ENCODE measurements at regions not wholly inside any gene's neighbourhood (a gene's known extent, or its start where the extent isn't known, plus 50 kb on each side); places are given as distances from the start of the nearest gene placed in this dataset.

- no peak for TF ChIP-seq CTCF (conservative IDR thresholded peaks at IDR 0.05)
- H3K27ac ChIP-seq, result no peak overlapping the region
Observed at GRCh38 chr10:128476845-128477244, 350.6 kb upstream of the MKI67 start.

- H3K27ac ChIP-seq, result peak overlapping the region; percentile 39; the same call in 1 of the 2 replicates
- TF ChIP-seq CTCF (conservative IDR thresholded peaks at IDR 0.05), result no peak
Observed at GRCh38 chr10:128480601-128481000, 354.4 kb upstream of the MKI67 start.

GRCh38 chr10:128481152-128481840, 355.1 kb upstream of the MKI67 start:
- no peak for TF ChIP-seq CTCF (conservative IDR thresholded peaks at IDR 0.05)
- peak overlapping the region; percentile 39; the same call in 1 of the 2 replicates for H3K27ac ChIP-seq

GRCh38 chr10:128482052-128482451, 355.8 kb upstream of the MKI67 start:
- no peak for TF ChIP-seq CTCF (conservative IDR thresholded peaks at IDR 0.05)
- no peak overlapping the region for H3K27ac ChIP-seq

- TF ChIP-seq CTCF (conservative IDR thresholded peaks at IDR 0.05), result no peak
- H3K27ac ChIP-seq, result no peak overlapping the region
Observed at GRCh38 chr10:128483216-128483615, 357.0 kb upstream of the MKI67 start.

- H3K27ac ChIP-seq, result no peak overlapping the region
- no peak for TF ChIP-seq CTCF (conservative IDR thresholded peaks at IDR 0.05)
Observed at GRCh38 chr10:128484041-128484440, 357.8 kb upstream of the MKI67 start.

- TF ChIP-seq CTCF (conservative IDR thresholded peaks at IDR 0.05), result no peak
- H3K27ac ChIP-seq, result no peak overlapping the region
Observed at GRCh38 chr10:128485701-128486235, 359.5 kb upstream of the MKI67 start.
